Thyroid gland (tissue), 4 donors: ENCODE measurements at regions not wholly inside any gene's neighbourhood (a gene's known extent, or its start where the extent isn't known, plus 50 kb on each side); places are given as distances from the start of the nearest gene placed in this dataset.

Source experiments
- CTCF ChIP-seq, 6 experiments: fragments of 200-600 bp in 3 of 6; fragments of 450-650 bp in 3 of 6; sonication (generic) in 3 of 6; IDR thresholded peaks; one replicate each; pipeline ENCODE4 v1.5.1; 2016 to 2019; ENCODE audit warnings: antibody characterized with exemption in 6 of 6, mild to moderate bottlenecking in 2 of 6, inconsistent platforms in 1 of 6, moderate library complexity in 1 of 6
- POLR2A ChIP-seq, 2 donors: fragments of 450-650 bp; IDR thresholded peaks; one replicate each; pipeline ENCODE4 v1.6.1; 2017; ENCODE audit warnings: antibody characterized with exemption in 2 of 2, mild to moderate bottlenecking in 2 of 2, moderate library complexity in 1 of 2

GRCh38 chr6:85363870-85364269, 86.0 kb upstream of the NT5E start:
- TF ChIP-seq CTCF (IDR thresholded peaks at IDR 0.05) (no peak), POLR2A (IDR thresholded peaks at IDR 0.05) (no peak)
